Right ventricle myocardium inferior (tissue), 1 donor: ENCODE measurements at regions not wholly inside any gene's neighbourhood (a gene's known extent, or its start where the extent isn't known, plus 50 kb on each side); places are given as distances from the start of the nearest gene placed in this dataset.

Experiments
- ATAC-seq: fragments of 200-7000 bp; cut with Tn5 transposase; one replicate; pipeline ENCODE4 v1.9.1; 2020; ENCODE audit warnings: mild to moderate bottlenecking, moderate library complexity
- DNase-seq: peaks from one replicate; pipeline ENCODE4 v3.0.0; 2021; ENCODE audit errors: missing footprints
- intact Hi-C: fragments of 100-400 bp; cut with DNase I; formaldehyde crosslinking; loops from one replicate; pipeline ENCODE4 v1.11.0; 2022
- donor health status: DM: no; HTN: yes; CAD: no; lungs with severe emphysema.

GRCh38 chr6:145015739-145016558 lies 719.4 kb downstream of the EPM2A start:
- no peak for ATAC-seq
- DNase-seq = no peak
- intact Hi-C loops = no loop called here

DNA sequence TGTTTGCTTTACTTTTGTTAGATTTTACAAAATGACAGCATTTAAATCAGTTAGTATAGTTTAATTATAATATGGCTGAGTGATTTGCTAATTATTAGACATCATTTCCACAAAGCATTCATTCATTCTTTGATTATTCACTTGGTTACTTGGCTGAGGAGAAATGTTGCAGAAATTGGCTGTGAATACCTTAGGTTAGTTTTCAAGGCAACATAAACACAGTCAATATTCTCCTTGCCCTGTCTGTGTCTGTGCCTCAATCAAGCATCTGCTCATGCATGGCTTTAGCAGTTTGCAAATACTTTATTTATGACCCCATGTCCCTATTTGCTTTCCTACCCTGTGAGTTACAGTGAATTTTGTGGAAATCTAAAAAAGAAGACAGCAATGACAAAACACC lies 718.3 kb downstream of the EPM2A start:
- intact Hi-C loops = no loop called here
- DNase-seq = no peak

GRCh38 chr6:145017516-145017915 lies 717.8 kb downstream of the EPM2A start:
- intact Hi-C loops = no loop called here
- no peak for ATAC-seq
- DNase-seq = no peak

More for the DNA sequence above, 718.3 kb downstream of the EPM2A start:
- ATAC-seq = no peak

DNA sequence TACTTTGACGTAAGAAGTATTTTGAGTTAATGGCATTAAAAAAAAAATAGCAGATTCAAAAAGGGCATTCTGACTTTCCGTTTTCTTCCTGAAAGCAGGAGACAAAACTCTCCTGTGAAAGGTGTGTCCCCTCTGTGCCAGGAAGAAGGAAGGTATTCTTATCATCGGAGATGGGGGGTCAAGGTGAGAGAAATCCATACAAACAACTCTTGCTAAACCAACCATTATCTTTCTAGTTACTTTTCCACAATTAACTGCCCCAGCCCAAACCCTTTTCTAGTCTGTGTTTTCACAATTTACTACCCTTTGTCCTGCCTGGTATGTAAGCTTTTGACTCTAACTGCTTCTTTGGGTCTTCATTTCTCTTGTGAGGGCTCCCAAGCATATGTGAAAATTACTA lies 717.3 kb downstream of the EPM2A start:
- ATAC-seq (no peak), DNase-seq (no peak)
- intact Hi-C loops = no loop called here

- DNase-seq (no peak), ATAC-seq (no peak)
- intact Hi-C loops = loop anchor here (10.0 kb wide), 1 partner anchor 435 kb away; no protein-coding TSS in a partner anchor
Observed at GRCh38 chr6:145020114-145020513, 715.2 kb downstream of the EPM2A start.

GRCh38 chr6:145020543-145020942 lies 714.8 kb downstream of the EPM2A start:
- DNase-seq = no peak
- no peak for ATAC-seq
- intact Hi-C loops = loop anchor here (10.0 kb wide), 1 partner anchor 436 kb away; no protein-coding TSS in a partner anchor

DNA sequence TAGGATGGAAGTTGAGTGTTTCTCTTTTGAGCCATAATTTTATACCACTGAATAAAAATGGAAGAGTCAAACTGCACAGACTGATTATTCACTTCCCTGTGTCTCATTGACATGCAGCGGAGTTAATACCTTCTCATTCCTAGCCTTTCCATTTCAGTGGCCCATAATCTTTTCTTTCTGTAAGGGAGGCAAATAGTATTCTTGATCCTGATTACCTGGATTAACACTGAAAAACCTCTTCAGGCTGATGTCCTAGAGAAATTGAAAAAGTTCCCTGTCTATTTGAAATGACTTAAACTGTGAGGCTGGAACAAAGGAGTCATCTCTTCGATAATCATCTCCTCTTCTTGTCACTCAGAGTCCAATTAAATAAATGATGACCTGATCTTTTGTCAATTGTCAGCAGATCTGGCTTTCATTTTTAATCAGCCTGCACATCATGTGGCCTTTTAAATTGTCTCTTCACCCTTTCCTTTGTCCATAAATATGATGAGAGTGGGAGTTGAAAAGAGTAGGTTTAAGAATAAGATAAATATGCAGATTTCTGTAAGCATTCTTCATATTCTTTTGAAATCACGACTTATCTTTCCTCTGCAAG lies 713.0 kb downstream of the EPM2A start:
- DNase-seq = no peak
- intact Hi-C loops = loop anchor here (10.0 kb wide), 1 partner anchor 437 kb away; no protein-coding TSS in a partner anchor
- no peak for ATAC-seq

DNA sequence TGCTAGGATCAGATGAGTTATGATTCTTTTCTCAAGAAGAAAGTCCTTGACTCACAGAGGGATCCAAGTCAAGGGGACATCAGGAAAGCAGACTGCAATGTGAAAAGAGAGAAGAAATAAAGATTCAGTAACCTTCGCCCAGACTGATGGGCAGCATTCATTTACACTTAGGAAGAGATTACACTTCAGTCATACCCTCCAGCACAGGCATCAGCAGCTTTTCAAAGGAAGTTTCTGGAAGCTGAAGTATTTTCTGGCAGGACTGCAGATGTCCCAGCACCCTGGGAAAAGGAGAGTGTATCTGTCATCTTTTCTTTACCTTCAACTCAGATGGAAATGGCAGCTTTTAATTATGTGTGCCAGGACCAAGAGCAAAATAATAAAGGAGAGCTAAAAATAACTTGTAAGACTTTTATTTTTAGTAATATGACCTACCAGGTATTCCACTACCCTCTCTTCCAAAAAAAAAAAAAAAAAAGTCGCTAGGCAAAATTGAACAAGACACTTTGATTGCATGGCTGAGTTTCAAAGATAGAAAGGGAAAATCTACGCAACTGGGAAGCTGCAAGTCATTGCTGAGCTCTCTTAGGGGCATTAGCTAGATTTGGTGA lies 712.1 kb downstream of the EPM2A start:
- intact Hi-C loops = loop anchor here (10.0 kb wide), 1 partner anchor 438 kb away; no protein-coding TSS in a partner anchor
- ATAC-seq = peak; percentile 46
- DNase-seq = no peak

DNA sequence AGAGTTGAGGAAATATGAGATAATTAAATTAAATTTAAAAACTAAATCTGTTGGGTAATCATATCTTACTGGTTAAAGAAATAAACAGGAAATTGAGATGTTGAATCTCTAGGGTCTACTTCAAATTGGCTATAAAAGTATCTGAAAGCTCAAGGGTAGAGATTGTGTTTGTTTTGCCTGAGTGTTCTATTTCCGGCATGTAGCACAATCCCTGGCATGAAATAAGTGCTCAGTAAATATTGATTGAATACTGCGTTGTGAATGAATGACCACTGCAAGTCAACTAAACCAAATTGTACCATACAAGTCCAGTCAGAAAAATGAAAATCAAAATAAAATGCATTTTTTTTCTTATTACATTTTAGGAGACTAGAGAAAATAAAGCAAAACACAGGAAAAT lies 709.8 kb downstream of the EPM2A start:
- DNase-seq (no peak), ATAC-seq (no peak)
- intact Hi-C loops = loop anchor here (10.0 kb wide), 1 partner anchor 441 kb away; no protein-coding TSS in a partner anchor

DNA sequence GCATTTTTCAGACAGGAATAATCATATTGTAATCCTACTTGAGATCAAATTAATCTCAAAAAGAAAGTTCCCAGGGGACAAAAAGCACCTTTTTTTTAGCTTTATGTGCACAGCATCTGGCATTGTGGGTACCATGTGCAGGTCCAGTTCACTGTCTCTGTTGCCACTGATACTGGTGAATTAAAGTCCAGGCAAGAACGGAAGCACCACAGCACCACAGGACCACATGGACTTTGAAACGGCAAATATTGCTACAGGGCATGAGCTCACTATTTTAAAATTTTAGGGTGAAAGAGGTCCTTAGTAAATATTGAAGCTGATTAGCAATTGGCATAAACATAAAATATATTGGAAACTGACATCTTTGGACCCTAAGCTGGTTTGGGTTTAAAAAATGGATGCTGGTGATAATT lies 709.0 kb downstream of the EPM2A start:
- ATAC-seq (no peak), DNase-seq (no peak)
- intact Hi-C loops = loop anchor here (10.0 kb wide), 1 partner anchor 441 kb away; no protein-coding TSS in a partner anchor

- intact Hi-C loops = loop anchor here (10.0 kb wide), 1 partner anchor 443 kb away; no protein-coding TSS in a partner anchor
- ATAC-seq = peak; percentile 46
- DNase-seq = no peak
Observed at GRCh38 chr6:145028144-145028818, 707.0 kb downstream of the EPM2A start.

- intact Hi-C loops = loop anchor here (10.0 kb wide), 1 partner anchor 184 kb away; no protein-coding TSS in a partner anchor
- ATAC-seq (no peak), DNase-seq (no peak)
Observed at GRCh38 chr6:145031001-145031400, 704.3 kb downstream of the EPM2A start.

GRCh38 chr6:145031962-145032361 lies 703.4 kb downstream of the EPM2A start:
- no peak for ATAC-seq
- intact Hi-C loops = loop anchor here (10.0 kb wide), 1 partner anchor 183 kb away; no protein-coding TSS in a partner anchor
- DNase-seq = no peak

- no peak for DNase-seq
Observed at GRCh38 chr6:145032562-145033145, 702.7 kb downstream of the EPM2A start.

GRCh38 chr6:145034664-145035063 lies 700.7 kb downstream of the EPM2A start:
- intact Hi-C loops = loop anchor here (10.0 kb wide), 1 partner anchor 180 kb away; no protein-coding TSS in a partner anchor
- no peak for ATAC-seq

More at GRCh38 chr6:145032562-145033145, 702.7 kb downstream of the EPM2A start:
- intact Hi-C loops = loop anchor here (10.0 kb wide), 1 partner anchor 182 kb away; no protein-coding TSS in a partner anchor
- ATAC-seq = no peak

GRCh38 chr6:145036236-145036635 lies 699.1 kb downstream of the EPM2A start:
- ATAC-seq = no peak
- DNase-seq = no peak
- intact Hi-C loops = loop anchor here (10.0 kb wide), 1 partner anchor 179 kb away; no protein-coding TSS in a partner anchor

More at GRCh38 chr6:145034664-145035063, 700.7 kb downstream of the EPM2A start:
- no peak for DNase-seq

- DNase-seq = no peak
- ATAC-seq = peak; percentile 62
- intact Hi-C loops = loop anchor here (10.0 kb wide), 1 partner anchor 178 kb away; no protein-coding TSS in a partner anchor
Observed at GRCh38 chr6:145036848-145037567, 698.3 kb downstream of the EPM2A start.
